HG02759 (cell line): ENCODE measurements at regions not wholly inside any gene's neighbourhood (a gene's known extent, or its start where the extent isn't known, plus 50 kb on each side); places are given as distances from the start of the nearest gene placed in this dataset.
"Not testable (repeated sequence)": the region's sequence is repeated elsewhere in the genome, so short reads cannot be mapped to it uniquely, and the experiment has no call there.

ENCODE experiments used
- ATAC-seq: cut with Tn5 transposase; IDR thresholded peaks from one replicate; pipeline ENCODE4 v1.9.1; 2021; ENCODE audit warnings: mild to moderate bottlenecking, moderate library complexity; ENCODE audit not compliant: unreplicated experiment

DNA sequence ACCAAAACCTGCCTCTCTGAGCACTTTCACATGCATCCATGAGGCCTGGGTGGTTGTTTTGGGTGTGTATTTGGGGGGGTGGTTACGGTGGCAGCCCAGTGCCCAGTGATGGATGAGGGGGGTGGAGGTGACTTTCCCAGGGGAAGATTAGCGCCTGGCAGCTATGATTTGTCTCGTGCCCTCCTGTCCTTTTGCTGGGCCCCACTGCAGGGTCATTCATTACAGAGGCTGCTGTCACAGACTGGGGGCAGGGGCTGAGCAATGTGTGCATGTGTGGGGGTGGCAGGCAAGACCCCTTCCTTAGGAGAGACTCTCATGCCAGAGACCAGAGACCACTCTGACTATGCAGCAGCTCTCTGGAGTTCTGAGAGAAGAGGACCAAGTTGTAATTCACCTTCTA is 93.7 kb downstream of the MRM1 start:
- no peak for ATAC-seq

DNA sequence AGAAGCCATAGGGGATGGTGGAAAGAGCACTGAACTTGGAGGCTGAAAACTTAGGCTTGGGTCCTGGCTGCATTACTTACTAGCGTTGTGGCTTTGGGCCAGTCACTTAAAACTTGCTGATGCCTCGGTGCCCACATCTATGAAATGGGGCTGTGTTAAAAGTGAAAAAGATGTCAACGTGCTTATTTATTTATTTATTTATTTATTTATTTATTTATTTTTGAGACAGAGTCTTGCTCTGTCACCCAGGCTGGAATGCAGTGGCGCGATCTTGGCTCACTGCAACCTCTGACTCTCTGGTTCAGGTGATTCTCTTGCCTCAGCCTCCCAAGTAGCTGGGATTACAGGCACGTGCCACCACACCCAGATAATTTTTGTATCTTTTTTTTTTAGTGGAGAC is 94.3 kb downstream of the MRM1 start:
- ATAC-seq = not testable (repeated sequence)

DNA sequence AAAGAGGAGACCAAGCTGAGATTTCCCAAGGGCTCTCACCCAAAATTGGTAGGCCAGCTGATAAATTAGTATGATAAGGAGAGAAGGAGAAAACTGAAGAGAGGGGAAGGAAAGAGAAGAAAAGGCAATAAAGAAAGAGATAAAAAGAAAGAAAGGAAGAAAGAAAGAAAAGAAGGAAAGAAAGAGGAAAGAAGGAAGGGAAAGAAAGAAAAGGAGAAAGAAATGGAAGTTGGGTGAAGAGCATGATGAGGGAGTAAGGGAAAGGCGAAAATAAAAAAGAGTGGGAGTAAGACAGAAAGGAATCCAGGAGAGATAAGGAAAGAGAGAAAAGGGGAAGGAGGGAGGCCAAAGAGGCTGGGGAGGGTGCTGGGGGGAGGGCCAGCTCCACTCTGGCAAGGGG is 95.4 kb downstream of the MRM1 start:
- no peak for ATAC-seq

DNA sequence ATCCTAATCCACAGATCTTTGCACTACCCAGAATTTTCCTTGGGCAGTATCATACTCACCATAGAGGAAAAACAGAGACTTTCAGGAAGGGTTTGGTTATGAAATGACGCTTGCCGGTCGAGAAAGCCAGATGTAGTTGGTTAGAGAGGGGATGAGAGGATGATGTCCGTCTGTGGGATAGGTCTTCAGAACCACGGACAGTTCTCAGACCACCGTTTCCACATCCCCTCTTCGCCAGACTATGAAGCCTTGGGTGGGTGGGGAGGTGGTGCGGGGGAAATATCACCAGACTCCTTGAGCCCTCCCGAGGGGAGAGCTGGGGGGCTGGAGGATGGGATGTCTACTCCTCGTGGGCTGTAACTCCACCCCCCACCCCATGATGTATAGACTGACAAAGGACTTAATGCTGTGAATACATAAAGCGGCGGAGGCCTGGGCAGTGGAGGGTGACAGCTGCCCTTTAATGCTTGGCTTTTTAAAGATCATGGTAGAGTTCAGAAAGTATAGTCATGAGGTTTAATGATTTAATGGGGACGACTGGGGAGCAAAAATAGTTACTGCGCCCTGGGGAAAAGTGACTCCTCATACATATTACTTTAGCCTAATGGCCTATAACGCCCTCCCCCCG is 96.6 kb downstream of the MRM1 start:
- ATAC-seq = no peak

DNA sequence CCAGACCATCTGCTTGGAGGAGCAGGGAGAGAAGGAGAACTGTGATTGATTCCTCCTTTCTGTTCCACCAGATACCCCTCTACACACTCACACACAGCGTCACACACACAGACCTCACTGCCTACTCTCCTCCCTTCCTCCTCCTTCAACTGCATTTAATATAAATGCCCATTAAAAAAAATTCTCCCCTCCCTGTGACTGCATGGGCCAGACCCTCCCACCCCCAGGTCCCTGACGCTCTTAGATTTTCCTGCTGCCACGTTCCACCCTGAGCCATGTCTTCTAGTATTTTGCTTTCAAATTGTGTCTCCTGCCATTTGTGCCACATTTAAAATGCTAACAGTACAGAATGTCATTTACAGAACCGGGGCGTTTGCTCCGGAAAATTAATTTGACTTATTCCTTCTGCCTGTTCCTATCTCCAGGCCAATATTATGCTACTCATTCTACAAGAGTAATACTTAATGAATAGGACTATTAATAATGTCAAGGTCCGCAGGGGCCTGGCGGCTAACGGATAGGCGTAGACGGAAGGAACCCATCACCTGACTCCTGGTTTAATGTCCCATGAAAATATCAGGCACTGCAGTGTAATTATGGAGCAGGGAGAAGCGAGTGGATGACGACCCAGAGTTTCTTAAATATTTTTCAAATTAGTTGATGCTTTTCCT is 100.2 kb downstream of the MRM1 start:
- no peak for ATAC-seq

DNA sequence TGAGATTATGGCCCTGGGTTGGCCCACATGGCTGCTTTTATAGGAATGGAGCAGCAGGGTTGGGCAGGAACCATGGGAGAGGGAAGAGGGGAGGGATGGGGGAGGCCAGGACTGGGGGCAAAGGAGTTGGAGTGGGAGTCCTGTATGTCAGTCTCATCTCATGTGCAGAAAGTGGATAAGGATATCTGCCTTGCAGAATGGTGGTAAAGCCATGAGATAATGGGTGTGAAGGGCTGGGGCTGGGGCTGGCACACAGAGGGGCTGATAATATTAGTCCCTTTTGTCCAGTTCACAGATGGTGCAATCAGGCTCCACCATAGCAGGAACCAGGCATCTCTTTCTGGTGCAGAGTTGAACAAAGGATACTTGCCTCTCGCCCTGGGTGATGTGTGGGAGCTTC is 101.3 kb downstream of the MRM1 start:
- ATAC-seq = no peak

DNA sequence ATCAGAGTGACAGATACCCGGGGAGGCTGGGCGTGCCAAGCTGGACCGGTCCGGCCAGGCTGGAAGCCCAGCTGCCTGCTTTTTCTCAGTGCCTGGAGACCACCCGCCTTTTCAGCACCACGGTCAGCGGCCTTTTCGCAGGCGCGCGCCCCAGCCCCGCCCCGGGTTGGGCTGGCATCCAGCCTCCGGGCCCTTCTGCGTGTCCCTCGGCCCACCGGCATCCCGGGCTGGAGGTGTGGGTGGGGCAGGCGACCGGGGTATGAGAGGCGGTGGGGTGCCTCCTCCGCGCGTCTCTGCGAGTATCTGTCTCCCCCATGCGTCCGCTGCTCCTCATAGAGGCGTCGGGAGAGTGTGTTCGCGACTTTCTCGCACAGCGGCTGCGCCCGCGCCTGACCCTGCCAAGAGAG is 102.5 kb downstream of the MRM1 start:
- ATAC-seq = no peak

DNA sequence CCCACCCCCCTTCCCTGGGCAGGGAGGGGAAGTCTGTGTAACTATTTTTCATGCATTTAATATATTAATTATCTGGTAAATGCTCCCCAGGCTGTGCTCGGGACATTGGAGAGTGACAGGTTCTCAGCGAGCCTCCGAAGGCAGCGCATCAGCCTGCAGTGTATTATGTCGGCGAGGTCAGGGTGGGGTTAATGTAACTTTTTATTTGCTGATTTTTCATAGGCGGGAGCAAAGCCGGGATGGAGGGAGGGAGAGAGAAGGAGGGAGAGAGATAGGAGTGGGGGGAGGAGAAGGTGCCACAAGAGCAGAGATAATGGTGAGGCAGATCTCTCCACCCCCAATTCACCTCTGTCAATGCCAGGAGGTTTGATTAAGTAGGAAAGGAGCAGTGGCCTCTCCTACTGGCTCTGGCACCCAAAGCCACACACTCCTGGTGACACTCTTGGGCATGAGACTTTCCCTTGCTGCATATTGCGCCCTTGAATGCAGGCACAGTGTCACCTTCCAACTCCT is 104.0 kb downstream of the MRM1 start:
- no peak for ATAC-seq

DNA sequence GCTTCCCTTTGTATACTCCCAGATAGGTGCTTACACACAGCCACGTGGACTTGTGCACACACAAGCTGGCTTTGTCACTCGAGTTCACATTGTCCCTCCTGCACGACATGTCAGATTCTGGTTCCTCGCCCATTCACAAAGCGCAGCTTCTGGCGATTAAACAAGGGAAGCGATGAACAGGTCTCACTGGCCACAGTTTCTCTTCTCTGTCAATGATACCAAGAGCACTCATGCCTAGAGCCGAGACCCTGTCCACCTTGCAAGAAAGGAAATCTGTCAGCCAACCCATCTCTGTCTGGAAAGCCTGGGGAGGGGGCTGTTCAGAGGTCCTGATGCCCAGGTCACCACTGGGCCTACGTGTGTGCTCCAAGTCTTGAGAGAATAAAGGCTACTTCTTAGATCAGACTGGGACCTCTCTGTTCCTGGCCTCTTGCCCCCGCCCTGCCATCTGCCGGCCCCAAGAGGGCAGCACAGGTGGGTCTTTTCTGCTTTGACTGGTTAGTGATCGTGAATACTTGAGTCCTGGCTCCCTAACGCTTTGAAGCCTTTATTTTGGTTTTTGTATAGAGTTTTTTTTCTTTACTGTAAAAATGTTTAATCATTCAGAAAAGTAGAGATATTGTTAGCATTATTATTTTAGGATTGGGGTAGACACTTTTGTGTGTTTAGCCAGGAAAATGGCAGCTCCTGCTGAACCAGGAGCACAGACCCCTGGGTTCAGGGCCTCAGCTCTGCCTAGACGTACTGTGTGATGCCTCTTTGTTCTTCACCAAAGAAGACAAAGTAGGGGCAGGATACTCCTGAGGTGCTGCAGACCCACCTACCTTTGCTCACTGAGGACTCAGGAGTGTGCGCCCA is 104.7 kb downstream of the MRM1 start:
- no peak for ATAC-seq

DNA sequence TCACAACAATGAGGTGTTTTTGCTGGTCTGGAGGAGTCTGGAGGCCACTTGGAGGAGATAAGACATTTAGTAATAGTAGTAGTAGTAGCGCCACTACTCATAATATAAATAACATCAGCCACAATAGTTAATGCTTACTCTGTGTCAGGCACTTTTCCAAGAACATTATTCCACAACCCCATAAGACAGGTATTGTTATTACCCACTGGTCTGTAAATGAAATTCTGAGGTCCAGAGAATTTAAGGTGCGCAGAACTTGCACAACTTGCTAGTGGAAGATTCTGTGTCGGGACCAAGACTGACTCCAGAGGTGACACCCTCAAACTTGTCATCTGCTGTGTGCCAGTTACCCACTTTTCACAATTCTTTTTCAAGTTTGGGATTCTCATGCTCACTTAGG is 106.5 kb downstream of the MRM1 start:
- no peak for ATAC-seq

DNA sequence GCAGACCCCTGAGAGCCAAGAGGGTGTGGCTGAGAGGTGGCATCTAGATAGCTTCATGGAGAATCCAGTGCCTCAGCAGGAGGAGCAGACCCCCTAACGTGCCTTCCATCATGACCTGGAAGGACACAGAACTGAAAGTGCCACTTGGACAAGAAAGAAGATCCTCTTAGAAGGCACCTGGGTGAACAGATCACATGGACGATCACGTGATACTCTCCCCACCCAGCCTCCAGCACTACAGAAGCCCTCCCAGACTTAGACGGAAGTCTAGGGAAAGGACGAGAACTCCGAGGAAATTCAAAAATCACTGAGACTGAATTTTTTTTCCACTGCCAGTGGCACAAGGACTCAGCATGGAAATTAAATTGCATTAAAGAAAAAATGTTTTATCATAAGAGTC is 113.4 kb downstream of the MRM1 start:
- ATAC-seq = no peak

DNA sequence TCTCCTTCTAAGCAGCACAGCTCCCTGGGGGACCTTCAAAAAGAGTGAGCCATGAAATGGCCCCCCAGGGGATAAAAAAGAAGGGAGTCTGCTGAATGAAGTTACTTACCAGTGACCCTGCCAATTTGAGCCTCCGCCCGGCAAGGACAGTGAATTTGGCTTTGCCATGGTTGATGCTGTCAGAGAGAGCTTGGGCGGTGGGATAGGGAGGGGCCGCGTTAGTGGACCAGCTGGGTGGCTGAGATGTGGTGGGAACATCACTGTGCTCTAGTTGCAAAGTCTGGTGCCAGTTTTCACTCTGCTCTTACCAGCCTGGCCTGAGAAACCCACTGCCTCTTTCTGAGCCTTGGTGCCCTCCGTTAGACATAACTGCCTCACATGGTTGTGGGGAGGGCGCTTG is 114.6 kb downstream of the MRM1 start:
- ATAC-seq = no peak

DNA sequence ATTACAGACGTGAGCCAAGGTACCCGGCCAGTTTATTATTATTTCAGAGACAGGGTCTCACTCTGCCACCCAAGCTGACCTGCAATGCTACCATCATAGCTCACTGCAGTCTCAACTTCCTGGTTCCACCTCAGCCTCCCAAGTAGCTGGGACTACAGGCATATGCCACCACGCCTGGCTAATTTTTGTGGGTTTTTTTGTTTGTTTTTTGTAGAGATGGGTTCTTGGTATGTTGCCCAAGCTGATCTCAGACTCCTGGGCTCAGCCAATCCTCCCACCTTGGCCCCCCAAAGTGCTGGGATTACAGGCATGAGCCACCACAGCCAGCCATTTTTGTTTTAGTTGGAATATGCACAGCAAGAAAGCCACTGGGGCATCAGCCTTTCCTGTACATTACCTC is 115.7 kb downstream of the MRM1 start:
- no peak for ATAC-seq

DNA sequence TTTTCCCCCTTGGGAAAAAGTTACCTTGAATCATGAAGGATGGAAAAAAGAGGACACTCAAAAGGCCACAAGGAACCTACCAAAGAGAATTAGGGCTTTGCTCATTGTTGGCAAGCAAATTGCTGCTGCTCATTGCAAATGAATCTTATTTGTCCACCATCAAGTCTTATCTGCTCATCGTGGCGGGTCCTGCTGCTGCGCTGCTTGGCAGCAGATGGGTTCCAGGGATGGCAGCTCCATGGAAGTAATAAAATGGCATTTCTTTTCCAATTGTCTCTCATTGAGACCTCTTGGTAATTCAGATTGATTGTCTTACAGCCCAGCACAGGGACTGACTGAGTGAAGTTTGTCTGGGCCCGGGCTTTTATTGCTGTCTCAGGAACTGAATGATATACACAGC is 118.7 kb downstream of the MRM1 start:
- no peak for ATAC-seq

DNA sequence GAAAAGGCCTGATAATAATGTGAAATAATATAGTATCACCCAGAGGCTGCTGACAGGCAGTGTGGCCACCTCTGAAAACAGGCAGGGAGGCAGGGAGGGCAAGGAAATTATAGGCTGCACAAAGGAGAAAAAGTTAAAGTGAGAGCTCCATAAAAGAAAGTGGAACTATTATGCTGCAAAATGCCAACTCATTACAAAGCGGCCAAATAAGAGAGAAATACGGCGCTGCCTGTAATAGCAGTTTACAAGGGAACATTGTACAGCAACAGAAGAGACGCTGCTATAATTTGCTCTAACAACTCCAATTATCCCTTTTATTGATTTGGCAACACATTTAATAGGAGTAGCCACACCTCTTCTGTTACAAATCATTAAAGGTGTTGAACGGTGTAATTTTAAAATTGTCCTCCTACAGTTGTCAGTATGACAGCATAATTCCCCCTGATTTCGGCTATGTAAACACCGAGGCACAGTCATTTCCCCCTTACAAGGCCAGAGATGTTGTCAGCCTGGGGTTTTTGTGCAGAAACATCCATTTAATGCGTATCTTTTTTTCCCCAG is 120.3 kb downstream of the MRM1 start:
- no peak for ATAC-seq

DNA sequence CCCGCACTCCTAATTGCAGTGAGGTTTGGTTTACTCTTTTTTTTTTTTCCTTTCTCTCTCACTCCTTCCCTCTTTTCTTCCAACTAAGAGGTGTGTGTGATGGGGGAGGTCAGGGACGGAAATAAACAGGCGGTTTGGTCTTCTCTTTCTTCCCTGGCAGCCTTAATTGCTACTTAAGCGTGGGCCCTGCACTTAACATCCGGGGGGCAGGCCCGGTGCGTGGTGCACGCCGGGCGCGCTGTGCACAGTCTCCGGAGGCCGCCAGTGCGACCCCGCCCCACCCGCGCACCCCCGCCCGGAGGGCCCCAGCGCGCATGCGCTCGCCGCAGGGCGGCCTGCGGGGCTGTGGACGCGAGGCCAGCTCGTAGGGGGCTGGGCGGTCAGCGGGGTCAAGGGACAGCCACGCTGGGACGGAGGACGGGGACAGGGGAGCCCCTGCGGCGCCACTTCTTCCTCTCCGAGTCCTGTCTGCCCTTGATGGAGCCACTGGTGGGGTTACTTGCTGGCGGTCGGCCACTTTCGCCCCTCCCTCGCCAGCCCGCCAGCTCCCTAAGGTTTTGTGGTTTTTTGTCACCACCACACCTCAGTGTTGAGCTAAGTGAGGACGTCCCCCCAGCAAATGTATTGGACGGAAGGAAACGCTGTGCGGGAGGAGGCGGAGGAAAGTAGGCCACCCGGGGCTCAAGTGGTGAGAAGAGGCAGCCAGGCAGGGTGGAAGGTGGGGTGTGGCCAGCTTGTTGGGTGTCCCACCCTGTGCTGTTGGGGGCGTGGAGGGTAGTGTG is 120.9 kb downstream of the MRM1 start:
- ATAC-seq = peak; percentile 90

DNA sequence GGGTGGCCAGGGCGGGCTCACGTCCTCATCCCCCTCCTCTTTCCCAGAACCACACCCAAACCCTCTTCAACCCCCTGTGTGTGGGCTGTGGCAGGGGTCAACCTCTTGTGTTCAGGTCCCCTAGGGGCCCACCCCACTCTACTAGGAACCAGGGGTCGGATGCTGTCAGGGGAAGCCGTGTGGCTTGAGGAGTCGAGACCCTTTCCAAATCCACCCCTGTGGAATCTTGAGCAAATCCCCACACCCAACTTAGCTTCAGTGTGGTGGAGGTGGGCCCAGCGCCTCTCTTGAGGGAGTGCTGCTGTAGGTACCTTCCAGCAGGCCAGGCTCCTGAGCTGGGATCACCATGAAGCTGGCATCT is 121.5 kb downstream of the MRM1 start:
- ATAC-seq = no peak

DNA sequence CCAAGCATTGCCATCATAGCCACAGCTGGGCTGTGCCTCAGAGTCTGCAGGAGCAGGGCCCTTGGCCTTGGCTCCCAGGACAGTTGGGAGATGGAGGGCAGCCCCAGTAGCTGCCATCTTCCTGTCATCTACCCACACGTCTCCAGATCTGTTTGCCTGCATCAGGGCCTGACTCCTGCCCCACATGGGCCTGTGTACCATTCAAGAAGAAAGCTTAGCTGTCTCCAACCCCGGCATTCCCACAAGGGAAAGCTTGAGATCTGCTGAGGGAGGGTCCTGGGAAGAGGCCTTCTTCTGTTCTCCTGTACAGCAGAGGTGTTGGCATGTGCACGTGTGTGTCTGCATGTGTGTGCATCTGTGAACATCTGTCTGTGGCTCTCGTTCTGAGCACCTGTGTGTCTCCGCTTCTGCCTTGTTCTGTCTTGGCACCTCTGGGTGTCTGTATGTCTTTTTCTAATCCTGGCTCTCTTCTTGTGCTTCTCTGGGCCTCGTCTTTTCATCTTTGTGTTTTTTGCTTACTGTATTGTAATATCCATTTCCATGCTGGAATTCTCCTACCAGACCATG is 122.2 kb downstream of the MRM1 start:
- ATAC-seq = no peak

DNA sequence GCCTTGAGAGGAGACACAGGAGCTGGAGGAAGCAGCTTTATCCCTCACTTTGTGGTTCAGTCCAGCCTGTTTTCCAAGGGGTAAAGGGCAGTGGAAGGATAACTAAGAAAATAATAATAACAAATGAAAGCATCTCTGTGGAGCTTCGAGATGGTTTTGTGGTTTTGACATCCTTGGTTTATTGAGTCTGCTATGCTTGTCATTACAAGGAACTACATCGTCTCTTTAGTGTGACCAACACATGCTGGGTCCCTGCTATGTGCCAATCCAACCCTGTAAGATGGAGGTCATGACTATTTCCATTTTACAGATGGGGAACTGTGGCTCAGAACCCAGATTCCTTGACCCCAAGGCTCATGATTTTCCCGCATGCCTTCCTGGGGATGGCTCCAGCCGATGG is 124.8 kb downstream of the MRM1 start:
- ATAC-seq = no peak

DNA sequence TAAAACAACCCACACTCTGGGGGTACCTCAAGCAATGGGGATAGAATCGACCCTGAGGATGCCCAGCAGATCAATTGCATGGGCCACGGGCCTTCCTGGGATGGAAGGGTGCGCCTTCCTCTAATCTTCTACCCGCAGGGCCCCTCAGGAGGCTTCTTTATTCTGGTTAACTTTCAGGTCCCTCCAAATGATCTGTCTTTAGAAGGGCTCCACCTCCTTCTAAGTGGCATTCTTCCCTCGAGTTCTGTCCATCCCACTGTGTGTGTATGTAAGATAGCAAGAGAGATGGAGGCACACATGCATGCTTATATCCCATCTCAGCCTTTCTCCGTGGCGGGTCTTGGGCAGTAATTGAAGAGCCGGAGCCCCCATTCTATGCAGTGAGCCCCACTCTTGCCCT is 125.7 kb downstream of the MRM1 start:
- no peak for ATAC-seq

DNA sequence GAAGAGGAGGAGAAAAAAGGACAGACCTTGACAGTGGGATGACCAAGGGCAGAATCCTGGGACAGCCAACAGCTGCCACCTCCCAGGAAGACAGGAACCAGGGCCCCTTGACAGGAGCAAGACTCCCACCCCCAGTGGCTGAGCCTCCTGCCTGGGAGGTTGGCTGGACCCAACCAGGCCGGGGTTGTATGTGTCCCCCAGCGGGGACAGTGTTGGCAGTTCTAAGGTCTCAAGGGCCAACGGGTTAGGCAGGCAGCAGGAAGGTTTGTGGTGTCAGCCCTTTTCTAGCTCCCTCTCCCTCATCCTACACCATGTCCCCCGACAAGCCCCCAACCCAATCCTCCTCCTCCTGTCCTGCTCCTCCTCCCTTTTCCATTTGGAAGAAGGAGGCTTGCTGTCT is 126.2 kb downstream of the MRM1 start:
- ATAC-seq = no peak
